Stimulated activated effector memory CD8-positive, alpha-beta T cell treated with anti-CD3 and anti-CD28 coated beads, Interleukin-12 subunit alpha, Interleukin-12 subunit beta, amount 100 ng/mL, for 72 hours (primary cell): ENCODE measurements at regions not wholly inside any gene's neighbourhood (a gene's known extent, or its start where the extent isn't known, plus 50 kb on each side); places are given as distances from the start of the nearest gene placed in this dataset.

ENCODE experiments used
- ATAC-seq: fragments of 150-1000 bp; cut with Tn5 transposase; 2 replicates; pipeline ENCODE4 v1.10.0; 2021
- DNase-seq, 2 donors: peaks; one replicate each; pipeline ENCODE4 v3.0.0; 2021 to 2022; ENCODE audit warnings: low spot score in 2 of 2
- H3K27ac Mint-ChIP-seq: one replicate; pipeline ENCODE4 v1.8.0; 2022; ENCODE audit warnings: mild to moderate bottlenecking, mixed read lengths
- H3K36me3 Mint-ChIP-seq: one replicate; pipeline ENCODE4 v1.8.0; 2022; ENCODE audit warnings: mild to moderate bottlenecking, mixed read lengths
- H3K4me1 Mint-ChIP-seq: one replicate; pipeline ENCODE4 v1.8.0; 2022; ENCODE audit warnings: mixed read lengths
- H3K4me3 Mint-ChIP-seq: one replicate; pipeline ENCODE4 v1.8.0; 2022; ENCODE audit warnings: mild to moderate bottlenecking, mixed read lengths
- H3K9me3 Mint-ChIP-seq: one replicate; pipeline ENCODE4 v1.8.0; 2022; ENCODE audit warnings: mixed read lengths

GRCh38 chr13:104900191-104900817, 1635.2 kb downstream of the EFNB2 start:
- Mint-ChIP-seq H3K9me3 (peaks cover 9% of the 10 kb centered on the region), H3K4me1 (no peaks in the 10 kb centered on the region), H3K27ac (no peak overlapping the region), H3K4me3 (no peak overlapping the region), H3K36me3 (no peaks in the 10 kb centered on the region)
- no peak for ATAC-seq
- no peak for DNase-seq

DNA sequence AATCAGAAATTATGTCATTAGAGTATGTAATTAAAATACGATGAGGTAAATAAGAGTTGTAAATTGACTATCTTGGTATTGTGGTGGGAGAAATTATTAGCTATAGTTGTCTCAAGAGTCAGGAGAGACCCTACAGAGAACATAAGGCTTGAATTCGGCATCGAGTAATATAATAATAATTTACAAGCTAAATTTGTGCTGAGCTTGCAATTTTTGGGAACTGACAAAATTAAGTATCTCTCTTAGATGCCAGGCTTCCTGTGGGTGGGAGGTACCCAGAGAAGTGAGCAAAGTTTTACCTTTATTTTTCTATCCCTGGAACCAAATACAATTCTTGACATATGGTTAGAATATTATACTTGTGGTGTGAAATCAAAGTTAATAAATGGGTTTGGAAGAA, 1637.0 kb downstream of the EFNB2 start:
- no peaks in the 10 kb centered on the region for H3K4me1 Mint-ChIP-seq
- no peaks in the 10 kb centered on the region for H3K36me3 Mint-ChIP-seq
- DNase-seq = no peak
- no peak overlapping the region for H3K27ac Mint-ChIP-seq
- H3K4me3 Mint-ChIP-seq = no peak overlapping the region
- H3K9me3 Mint-ChIP-seq = peaks cover 7% of the 10 kb centered on the region
- ATAC-seq = no peak

DNA sequence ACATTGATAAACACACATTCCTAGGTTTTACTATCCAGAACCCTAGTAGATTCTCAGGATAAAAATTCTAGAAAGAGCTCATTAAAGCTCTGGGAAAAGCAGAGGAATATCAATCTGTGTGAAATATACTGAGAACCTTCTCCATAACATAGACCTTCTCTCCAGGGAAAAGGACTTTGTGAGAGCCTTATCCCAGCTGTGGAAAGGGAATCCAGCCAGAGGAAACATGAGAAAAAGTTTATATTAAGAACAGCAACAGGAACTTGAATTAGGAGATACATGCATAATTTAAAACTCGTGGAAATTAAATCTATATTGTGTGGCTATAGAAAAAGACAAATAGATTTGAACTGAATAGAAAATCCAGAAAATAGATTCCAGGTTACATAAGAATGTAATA, 1639.9 kb downstream of the EFNB2 start:
- no peak for ATAC-seq
- Mint-ChIP-seq H3K4me3 (no peak overlapping the region), H3K9me3 (peaks cover 7% of the 10 kb centered on the region), H3K27ac (no peak overlapping the region), H3K4me1 (no peaks in the 10 kb centered on the region), H3K36me3 (no peaks in the 10 kb centered on the region)
- DNase-seq = no peak

- no peaks in the 10 kb centered on the region for H3K36me3 Mint-ChIP-seq
- ATAC-seq = no peak
- H3K27ac Mint-ChIP-seq = no peak overlapping the region
- peaks cover 3% of the 10 kb centered on the region for H3K9me3 Mint-ChIP-seq
- no peak for DNase-seq
- no peak overlapping the region for H3K4me3 Mint-ChIP-seq
- no peaks in the 10 kb centered on the region for H3K4me1 Mint-ChIP-seq
Observed at GRCh38 chr13:104875038-104875754, 1660.3 kb downstream of the EFNB2 start.

- no peak for ATAC-seq
- DNase-seq = no peak
- Mint-ChIP-seq H3K4me3 (no peak overlapping the region), H3K36me3 (no peaks in the 10 kb centered on the region), H3K4me1 (no peaks in the 10 kb centered on the region), H3K9me3 (peaks cover 3% of the 10 kb centered on the region), H3K27ac (no peak overlapping the region)
Observed at GRCh38 chr13:104872153-104872552, 1663.3 kb downstream of the EFNB2 start.

- H3K4me3 Mint-ChIP-seq = no peak overlapping the region
- DNase-seq (no peak), ATAC-seq (no peak)
- H3K9me3 Mint-ChIP-seq = peaks cover 3% of the 10 kb centered on the region
- H3K27ac Mint-ChIP-seq = no peak overlapping the region
- H3K4me1 Mint-ChIP-seq = no peaks in the 10 kb centered on the region
- H3K36me3 Mint-ChIP-seq = no peaks in the 10 kb centered on the region
Observed at GRCh38 chr13:104871456-104871855, 1664.0 kb downstream of the EFNB2 start.

- Mint-ChIP-seq H3K4me1 (no peaks in the 10 kb centered on the region), H3K9me3 (peaks cover 6% of the 10 kb centered on the region), H3K27ac (no peak overlapping the region), H3K4me3 (no peak overlapping the region), H3K36me3 (no peaks in the 10 kb centered on the region)
- DNase-seq (no peak), ATAC-seq (peak; percentile 78)
Observed at GRCh38 chr13:104869501-104869900, 1666.0 kb downstream of the EFNB2 start.

- no peak for ATAC-seq
- H3K9me3 Mint-ChIP-seq = peaks cover 6% of the 10 kb centered on the region
- H3K4me3 Mint-ChIP-seq = no peak overlapping the region
Observed at GRCh38 chr13:104868806-104869205, 1666.7 kb downstream of the EFNB2 start.

GRCh38 chr13:104855581-104855980, 1679.9 kb downstream of the EFNB2 start:
- no peak overlapping the region for H3K4me3 Mint-ChIP-seq
- no peaks in the 10 kb centered on the region for H3K4me1 Mint-ChIP-seq
- H3K9me3 Mint-ChIP-seq = peaks cover 7% of the 10 kb centered on the region
- DNase-seq (no peak), ATAC-seq (no peak)
- no peaks in the 10 kb centered on the region for H3K36me3 Mint-ChIP-seq
- no peak overlapping the region for H3K27ac Mint-ChIP-seq

More at GRCh38 chr13:104868806-104869205, 1666.7 kb downstream of the EFNB2 start:
- no peaks in the 10 kb centered on the region for H3K36me3 Mint-ChIP-seq
- no peaks in the 10 kb centered on the region for H3K4me1 Mint-ChIP-seq
- no peak for DNase-seq
- no peak overlapping the region for H3K27ac Mint-ChIP-seq

- H3K4me1 Mint-ChIP-seq = no peaks in the 10 kb centered on the region
- ATAC-seq (no peak), DNase-seq (no peak)
- no peak overlapping the region for H3K27ac Mint-ChIP-seq
- H3K9me3 Mint-ChIP-seq = peaks cover 4% of the 10 kb centered on the region
- H3K4me3 Mint-ChIP-seq = no peak overlapping the region
- no peaks in the 10 kb centered on the region for H3K36me3 Mint-ChIP-seq
Observed at GRCh38 chr13:104854698-104855097, 1680.8 kb downstream of the EFNB2 start.

- peaks cover 2% of the 10 kb centered on the region for H3K9me3 Mint-ChIP-seq
- no peak for ATAC-seq
- H3K27ac Mint-ChIP-seq = no peak overlapping the region
- H3K4me1 Mint-ChIP-seq = no peaks in the 10 kb centered on the region
- no peaks in the 10 kb centered on the region for H3K36me3 Mint-ChIP-seq
- H3K4me3 Mint-ChIP-seq = no peak overlapping the region
- DNase-seq = no peak
Observed at GRCh38 chr13:104854007-104854406, 1681.5 kb downstream of the EFNB2 start.

DNA sequence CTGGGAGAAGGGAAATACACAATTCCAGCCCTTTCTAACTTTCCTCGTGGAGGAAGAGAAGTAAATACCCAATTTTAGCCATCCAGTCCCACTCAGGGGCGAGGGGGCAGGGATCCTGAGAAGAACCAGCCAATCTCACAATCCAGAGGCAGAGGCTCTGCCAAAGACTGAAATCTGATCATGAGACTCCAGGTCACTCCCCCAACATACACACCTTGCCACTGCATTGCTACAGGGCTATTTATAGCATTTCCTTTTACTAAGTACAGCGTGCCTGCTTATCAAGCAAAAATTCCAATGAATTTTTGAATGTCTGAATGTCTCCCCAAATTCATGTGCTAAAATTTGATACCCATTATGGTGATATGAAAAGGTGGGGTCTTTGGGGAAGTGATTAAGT, 1687.5 kb downstream of the EFNB2 start:
- no peak overlapping the region for H3K4me3 Mint-ChIP-seq
- ATAC-seq (no peak), DNase-seq (no peak)
- no peaks in the 10 kb centered on the region for H3K4me1 Mint-ChIP-seq
- H3K27ac Mint-ChIP-seq = no peak overlapping the region
- H3K36me3 Mint-ChIP-seq = no peaks in the 10 kb centered on the region
- H3K9me3 Mint-ChIP-seq = no peaks in the 10 kb centered on the region

DNA sequence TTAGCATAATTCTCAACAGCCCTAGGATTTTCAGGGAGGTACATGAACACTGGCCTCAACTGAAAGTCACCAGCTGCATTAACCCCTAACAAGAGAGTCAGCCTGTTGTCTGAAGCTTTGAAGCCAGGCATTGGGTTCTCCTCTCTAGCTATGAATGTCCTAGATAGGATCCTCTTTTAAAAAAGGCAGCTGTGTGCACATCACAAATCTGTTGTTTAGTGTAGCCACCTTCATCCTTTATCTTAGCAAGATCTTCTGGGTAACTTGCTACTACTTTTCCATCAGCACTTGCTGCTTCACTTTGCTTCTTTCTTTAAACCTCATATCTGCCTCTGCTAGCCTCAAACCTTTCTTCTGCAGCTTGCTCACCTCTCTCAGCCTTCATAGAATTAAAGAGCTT, 1692.1 kb downstream of the EFNB2 start:
- H3K4me3 Mint-ChIP-seq = no peak overlapping the region
- peaks cover 2% of the 10 kb centered on the region for H3K9me3 Mint-ChIP-seq
- ATAC-seq (no peak), DNase-seq (no peak)
- no peak overlapping the region for H3K27ac Mint-ChIP-seq
- H3K36me3 Mint-ChIP-seq = no peaks in the 10 kb centered on the region
- H3K4me1 Mint-ChIP-seq = no peaks in the 10 kb centered on the region

GRCh38 chr13:104841110-104841509, 1694.4 kb downstream of the EFNB2 start:
- Mint-ChIP-seq H3K9me3 (peaks cover 2% of the 10 kb centered on the region), H3K4me3 (no peak overlapping the region), H3K27ac (no peak overlapping the region), H3K36me3 (no peaks in the 10 kb centered on the region), H3K4me1 (no peaks in the 10 kb centered on the region)
- DNase-seq (no peak), ATAC-seq (no peak)

DNA sequence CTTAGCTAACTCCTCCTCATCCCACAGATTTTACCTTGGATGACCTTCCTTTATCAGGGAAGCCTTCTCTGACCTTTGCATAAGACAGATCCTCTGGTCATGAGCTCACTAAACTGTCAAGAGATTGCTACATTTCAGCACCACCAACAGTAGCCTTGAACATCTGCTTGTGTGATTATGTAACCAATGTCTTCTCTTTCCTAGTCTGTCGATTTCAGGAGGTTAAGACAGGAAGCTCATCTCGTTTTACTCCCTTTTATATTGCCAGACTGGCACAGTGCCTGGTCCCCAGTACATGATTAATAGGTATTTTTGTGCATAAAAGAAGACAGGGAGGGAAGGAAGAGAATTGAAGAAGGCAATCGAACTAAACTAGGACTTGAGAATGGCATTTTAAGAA, 1697.7 kb downstream of the EFNB2 start:
- Mint-ChIP-seq H3K36me3 (no peaks in the 10 kb centered on the region), H3K4me1 (no peaks in the 10 kb centered on the region), H3K4me3 (no peak overlapping the region), H3K9me3 (peaks cover 2% of the 10 kb centered on the region), H3K27ac (no peak overlapping the region)
- DNase-seq (no peak), ATAC-seq (no peak)

- Mint-ChIP-seq H3K27ac (no peak overlapping the region), H3K4me3 (no peak overlapping the region), H3K4me1 (no peaks in the 10 kb centered on the region), H3K36me3 (no peaks in the 10 kb centered on the region), H3K9me3 (peaks cover 4% of the 10 kb centered on the region)
- ATAC-seq (no peak), DNase-seq (no peak)
Observed at GRCh38 chr13:104833221-104833620, 1702.2 kb downstream of the EFNB2 start.
